Activated naive CD8-positive, alpha-beta T cell treated with anti-CD3 and anti-CD28 coated beads for 36 hours (primary cell): ENCODE measurements at regions not wholly inside any gene's neighbourhood (a gene's known extent, or its start where the extent isn't known, plus 50 kb on each side); places are given as distances from the start of the nearest gene placed in this dataset.
"Not testable (repeated sequence)": the region's sequence is repeated elsewhere in the genome, so short reads cannot be mapped to it uniquely, and the experiment has no call there.

Experiments used
- DNase-seq: peaks from one replicate; pipeline ENCODE4 v3.0.0; 2021
- H3K27ac Mint-ChIP-seq: one replicate; pipeline ENCODE4 v1.8.0; 2022; ENCODE audit warnings: mild to moderate bottlenecking, moderate library complexity, mixed read lengths
- H3K27me3 Mint-ChIP-seq: one replicate; pipeline ENCODE4 v1.8.0; 2022; ENCODE audit warnings: mild to moderate bottlenecking, mixed read lengths
- H3K36me3 Mint-ChIP-seq: one replicate; pipeline ENCODE4 v1.8.0; 2021; ENCODE audit warnings: mild to moderate bottlenecking, mixed read lengths
- H3K4me1 Mint-ChIP-seq: one replicate; pipeline ENCODE4 v1.8.0; 2021; ENCODE audit warnings: mixed read lengths
- H3K4me3 Mint-ChIP-seq: one replicate; pipeline ENCODE4 v1.8.0; 2022; ENCODE audit warnings: mild to moderate bottlenecking, moderate library complexity, mixed read lengths
- H3K9me3 Mint-ChIP-seq: one replicate; pipeline ENCODE4 v1.8.0; 2022; ENCODE audit warnings: mixed read lengths

DNA sequence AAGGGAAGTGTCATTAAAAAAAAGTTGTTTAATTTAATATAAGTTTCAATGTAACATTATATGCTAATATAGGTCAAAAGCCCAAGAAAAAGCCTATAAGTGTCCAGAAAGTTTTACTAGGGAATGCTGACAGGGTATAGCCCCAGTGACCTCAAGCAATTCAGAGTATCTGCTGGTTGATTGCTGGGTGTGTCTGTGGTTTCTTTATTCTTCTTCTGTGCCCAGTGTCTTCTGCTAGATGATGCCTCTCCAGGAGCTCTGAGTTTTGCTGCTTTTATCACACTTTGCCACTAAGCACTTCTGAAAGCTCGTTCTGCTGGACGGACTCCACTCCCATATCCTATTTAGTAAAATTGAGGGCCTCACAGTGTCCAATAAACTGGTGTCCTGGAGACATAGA lies 212.2 kb upstream of the NRG3 start:
- DNase-seq: no peak
- Mint-ChIP-seq H3K27me3 (no peaks in the 10 kb centered on the region), H3K4me3 (no peak overlapping the region), H3K36me3 (no peaks in the 10 kb centered on the region), H3K27ac (no peak overlapping the region), H3K4me1 (no peaks in the 10 kb centered on the region), H3K9me3 (no peaks in the 10 kb centered on the region)

- not testable (repeated sequence) for DNase-seq, H3K36me3 Mint-ChIP-seq, H3K27me3 Mint-ChIP-seq, H3K4me3 Mint-ChIP-seq, H3K4me1 Mint-ChIP-seq, H3K9me3 Mint-ChIP-seq, H3K27ac Mint-ChIP-seq
Measured at GRCh38 chr10:81664800-81665199, 210.2 kb upstream of the NRG3 start.

GRCh38 chr10:81674941-81675340 lies 200.1 kb upstream of the NRG3 start:
- Mint-ChIP-seq H3K36me3 (no peaks in the 10 kb centered on the region), H3K4me3 (no peak overlapping the region), H3K9me3 (no peaks in the 10 kb centered on the region), H3K27ac (no peak overlapping the region), H3K27me3 (no peaks in the 10 kb centered on the region), H3K4me1 (no peaks in the 10 kb centered on the region)
- DNase-seq: no peak

DNA sequence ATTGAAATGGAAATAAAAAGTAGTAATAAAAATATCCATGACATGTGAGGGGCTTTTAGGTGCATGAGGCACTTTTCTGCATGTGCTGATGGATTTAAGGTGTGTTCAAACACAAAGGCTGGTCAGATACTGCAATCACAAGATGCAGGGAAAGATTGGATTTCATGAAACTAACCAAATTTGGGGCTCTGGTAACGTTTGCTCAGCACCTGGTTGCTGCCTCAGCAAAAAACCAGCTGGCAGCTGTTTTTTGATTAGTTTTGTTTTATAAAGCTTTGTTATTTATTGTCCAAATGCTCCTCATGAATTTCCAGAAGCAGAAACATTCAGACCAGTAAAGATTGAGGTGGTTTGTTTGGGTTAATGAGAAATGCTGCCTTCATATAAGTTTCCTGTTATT lies 195.7 kb upstream of the NRG3 start:
- Mint-ChIP-seq H3K36me3 (no peaks in the 10 kb centered on the region), H3K4me1 (peaks cover 5% of the 10 kb centered on the region), H3K27me3 (no peaks in the 10 kb centered on the region)

DNA sequence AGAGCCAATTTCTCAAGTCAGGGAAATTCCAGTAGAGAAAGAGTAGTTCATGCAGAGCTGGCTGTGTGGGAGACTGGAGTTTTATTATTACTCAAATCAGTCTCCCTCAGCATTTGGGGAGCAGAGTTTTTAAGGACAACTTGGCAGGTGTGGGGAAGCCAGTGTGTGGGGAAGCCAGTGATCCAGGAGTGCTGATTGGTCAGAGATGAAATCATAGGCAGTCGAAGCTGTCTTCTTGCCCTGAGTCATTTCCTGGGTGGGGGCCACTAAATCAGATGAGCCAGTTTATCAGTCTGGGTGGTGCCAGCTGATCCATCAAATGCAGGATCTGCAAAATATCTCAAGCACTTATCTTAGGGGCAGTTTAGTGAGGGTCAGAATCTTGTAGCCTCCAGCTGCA lies 194.6 kb upstream of the NRG3 start:
- Mint-ChIP-seq H3K4me1 (peaks cover 5% of the 10 kb centered on the region), H3K4me3 (no peak overlapping the region), H3K27me3 (no peaks in the 10 kb centered on the region), H3K27ac (no peak overlapping the region), H3K9me3 (no peaks in the 10 kb centered on the region), H3K36me3 (no peaks in the 10 kb centered on the region)
- no peak for DNase-seq

More for the DNA sequence above, 195.7 kb upstream of the NRG3 start:
- no peaks in the 10 kb centered on the region for H3K9me3 Mint-ChIP-seq
- no peak for DNase-seq
- H3K27ac Mint-ChIP-seq: no peak overlapping the region
- H3K4me3 Mint-ChIP-seq: no peak overlapping the region

DNA sequence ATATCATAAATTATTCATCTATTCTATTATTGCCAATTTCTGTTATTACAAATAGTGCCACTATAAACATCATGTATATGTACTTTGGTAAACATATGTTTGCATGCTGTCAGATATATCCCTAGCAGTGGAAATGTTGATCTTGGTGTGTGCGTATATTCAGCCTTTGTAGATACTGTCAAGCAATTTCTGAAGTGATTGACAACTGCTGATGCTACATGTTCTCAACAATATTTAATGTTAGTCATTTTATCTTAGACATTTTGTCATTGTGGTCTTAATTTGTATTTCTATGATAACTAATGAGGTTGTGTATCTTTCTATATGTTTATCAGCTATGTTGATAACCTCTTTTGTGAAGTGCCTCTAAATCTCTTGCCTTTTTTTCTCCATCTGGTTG lies 186.5 kb upstream of the NRG3 start:
- Mint-ChIP-seq H3K36me3 (no peaks in the 10 kb centered on the region), H3K27ac (no peak overlapping the region), H3K27me3 (no peaks in the 10 kb centered on the region), H3K4me1 (no peaks in the 10 kb centered on the region), H3K9me3 (peaks cover 4% of the 10 kb centered on the region), H3K4me3 (no peak overlapping the region)
- no peak for DNase-seq

- no peaks in the 10 kb centered on the region for H3K27me3 Mint-ChIP-seq
- H3K4me1 Mint-ChIP-seq: no peaks in the 10 kb centered on the region
- H3K4me3 Mint-ChIP-seq: no peak overlapping the region
Measured at GRCh38 chr10:81696609-81697388, 178.2 kb upstream of the NRG3 start.

GRCh38 chr10:81704596-81704995 lies 170.4 kb upstream of the NRG3 start:
- H3K4me3 Mint-ChIP-seq: no peak overlapping the region
- H3K4me1 Mint-ChIP-seq: peaks cover 4% of the 10 kb centered on the region
- no peaks in the 10 kb centered on the region for H3K27me3 Mint-ChIP-seq
- H3K27ac Mint-ChIP-seq: no peak overlapping the region
- H3K9me3 Mint-ChIP-seq: peaks cover 15% of the 10 kb centered on the region
- no peak for DNase-seq
- H3K36me3 Mint-ChIP-seq: peaks cover 2% of the 10 kb centered on the region

More at GRCh38 chr10:81696609-81697388, 178.2 kb upstream of the NRG3 start:
- H3K9me3 Mint-ChIP-seq: peaks cover 37% of the 10 kb centered on the region
- no peak overlapping the region for H3K27ac Mint-ChIP-seq
- H3K36me3 Mint-ChIP-seq: peaks cover 3% of the 10 kb centered on the region
- no peak for DNase-seq

DNA sequence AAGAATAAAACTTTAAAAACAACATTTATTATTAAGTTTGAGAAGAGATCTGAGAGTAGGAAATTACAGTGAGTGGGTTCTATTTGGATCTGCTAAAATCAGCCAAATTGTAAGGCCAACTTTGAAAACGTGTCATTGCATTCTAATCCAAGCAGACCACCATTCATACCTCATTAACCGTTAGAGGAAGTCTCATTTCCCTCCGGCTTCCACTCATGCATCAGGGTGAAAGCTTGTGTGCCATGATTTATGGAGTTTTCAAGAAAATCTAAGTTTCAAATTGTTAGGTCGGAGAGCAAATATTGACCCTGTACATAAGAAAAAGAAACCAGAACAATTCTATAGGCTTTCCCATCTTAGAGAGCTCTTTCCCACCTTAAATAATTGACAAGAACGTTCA lies 166.6 kb upstream of the NRG3 start:
- Mint-ChIP-seq H3K4me3 (peak overlapping the region; percentile 9), H3K27me3 (no peaks in the 10 kb centered on the region), H3K4me1 (peaks cover 4% of the 10 kb centered on the region), H3K9me3 (no peaks in the 10 kb centered on the region), H3K27ac (peak overlapping the region; percentile 77), H3K36me3 (peaks cover 2% of the 10 kb centered on the region)
- no peak for DNase-seq

DNA sequence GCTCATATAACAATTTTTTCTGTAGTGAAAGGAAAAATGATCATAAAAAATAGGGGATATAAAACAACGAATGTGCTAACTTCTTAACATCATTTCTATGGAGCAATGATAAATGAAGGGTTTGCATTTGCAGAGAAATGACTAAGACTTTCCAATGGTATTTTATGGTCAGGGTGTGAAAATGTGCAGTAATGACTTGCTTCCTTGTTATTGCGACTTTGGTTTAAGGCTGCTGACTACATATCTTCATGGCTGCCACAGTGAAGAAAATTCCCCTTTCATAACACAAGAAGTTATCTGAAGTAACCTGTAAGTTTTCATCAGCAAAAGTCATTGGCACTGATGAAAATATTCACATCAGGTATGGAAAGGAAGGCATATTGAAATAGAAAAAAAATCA lies 166.1 kb upstream of the NRG3 start:
- Mint-ChIP-seq H3K4me3 (peak overlapping the region; percentile 9), H3K27me3 (no peaks in the 10 kb centered on the region), H3K36me3 (peaks cover 2% of the 10 kb centered on the region), H3K4me1 (peaks cover 4% of the 10 kb centered on the region), H3K9me3 (no peaks in the 10 kb centered on the region), H3K27ac (peak overlapping the region; percentile 77)
- DNase-seq: no peak

DNA sequence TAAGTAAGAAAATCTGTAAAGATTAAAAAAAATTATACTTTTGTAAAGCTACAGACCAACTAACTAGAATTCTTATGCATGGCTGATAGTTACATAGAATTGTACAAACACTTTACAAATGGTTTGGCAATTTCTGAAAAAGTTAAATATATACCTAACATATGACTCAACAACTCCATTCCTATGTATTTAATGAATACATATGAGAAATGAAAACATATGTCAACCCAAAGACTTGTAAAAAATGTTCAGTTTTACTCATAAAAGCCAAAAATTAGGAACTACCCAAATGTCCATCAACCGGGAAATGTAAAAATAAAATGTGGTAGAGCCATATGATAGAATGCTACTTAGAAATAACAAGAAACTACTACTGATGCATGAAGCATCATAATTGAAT lies 152.6 kb upstream of the NRG3 start:
- H3K4me1 Mint-ChIP-seq: peaks cover 15% of the 10 kb centered on the region
- H3K27ac Mint-ChIP-seq: no peak overlapping the region
- H3K9me3 Mint-ChIP-seq: no peaks in the 10 kb centered on the region
- no peak for DNase-seq
- H3K36me3 Mint-ChIP-seq: peaks cover 2% of the 10 kb centered on the region
- no peak overlapping the region for H3K4me3 Mint-ChIP-seq
- H3K27me3 Mint-ChIP-seq: no peaks in the 10 kb centered on the region

GRCh38 chr10:81724431-81724830 lies 150.6 kb upstream of the NRG3 start:
- no peak overlapping the region for H3K4me3 Mint-ChIP-seq
- peaks cover 2% of the 10 kb centered on the region for H3K36me3 Mint-ChIP-seq
- H3K9me3 Mint-ChIP-seq: no peaks in the 10 kb centered on the region
- DNase-seq: no peak
- peak overlapping the region; percentile 76 for H3K27ac Mint-ChIP-seq
- no peaks in the 10 kb centered on the region for H3K27me3 Mint-ChIP-seq
- H3K4me1 Mint-ChIP-seq: peaks cover 15% of the 10 kb centered on the region

DNA sequence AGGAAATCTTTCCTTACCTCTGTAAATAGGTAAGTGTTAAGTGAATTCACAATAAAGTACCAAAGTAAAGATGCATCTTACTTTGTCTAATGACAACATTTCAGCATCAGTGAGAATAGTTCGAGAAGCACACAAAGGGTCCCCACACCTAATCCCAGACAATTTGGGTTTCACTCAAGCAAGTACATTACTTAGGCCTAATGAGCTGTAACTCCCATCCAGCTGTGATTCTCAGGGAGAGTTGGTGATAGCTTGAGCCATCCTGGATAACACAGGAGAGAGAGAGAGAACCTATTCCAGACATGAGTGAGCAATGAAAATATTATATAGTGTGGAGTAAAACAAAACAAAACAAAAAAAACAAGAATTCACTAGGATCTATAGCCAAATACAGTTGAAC lies 149.1 kb upstream of the NRG3 start:
- DNase-seq: no peak
- no peak overlapping the region for H3K27ac Mint-ChIP-seq
- H3K4me3 Mint-ChIP-seq: no peak overlapping the region
- no peaks in the 10 kb centered on the region for H3K27me3 Mint-ChIP-seq
- H3K36me3 Mint-ChIP-seq: peaks cover 2% of the 10 kb centered on the region
- peaks cover 15% of the 10 kb centered on the region for H3K4me1 Mint-ChIP-seq
- no peaks in the 10 kb centered on the region for H3K9me3 Mint-ChIP-seq

- Mint-ChIP-seq H3K4me3 (no peak overlapping the region), H3K36me3 (peaks cover 2% of the 10 kb centered on the region), H3K4me1 (peaks cover 15% of the 10 kb centered on the region), H3K27ac (no peak overlapping the region), H3K27me3 (no peaks in the 10 kb centered on the region), H3K9me3 (no peaks in the 10 kb centered on the region)
- DNase-seq: no peak
Measured at GRCh38 chr10:81728692-81729091, 146.3 kb upstream of the NRG3 start.

DNA sequence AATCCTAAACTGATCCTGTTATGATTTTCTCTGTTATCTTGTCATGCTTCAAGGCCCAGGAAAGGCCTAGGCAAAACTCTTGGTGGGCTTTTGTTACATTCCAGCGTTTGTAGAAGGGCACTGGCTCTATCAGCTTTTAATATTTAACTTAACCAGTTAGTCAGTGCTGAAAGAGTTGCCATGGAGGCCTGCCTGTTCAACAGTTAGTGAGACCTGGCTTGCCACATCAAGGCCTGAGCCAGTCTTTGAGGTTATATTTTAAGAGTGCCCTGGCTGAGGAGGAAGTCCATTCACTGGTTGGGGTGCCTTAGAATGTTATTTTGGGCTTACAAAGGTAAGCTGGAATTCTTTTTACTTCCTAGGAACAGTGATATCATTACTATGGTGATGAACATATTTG lies 144.1 kb upstream of the NRG3 start:
- Mint-ChIP-seq H3K36me3 (no peaks in the 10 kb centered on the region), H3K27ac (no peak overlapping the region), H3K4me3 (no peak overlapping the region), H3K27me3 (no peaks in the 10 kb centered on the region), H3K9me3 (peaks cover 2% of the 10 kb centered on the region), H3K4me1 (no peaks in the 10 kb centered on the region)
- no peak for DNase-seq

DNA sequence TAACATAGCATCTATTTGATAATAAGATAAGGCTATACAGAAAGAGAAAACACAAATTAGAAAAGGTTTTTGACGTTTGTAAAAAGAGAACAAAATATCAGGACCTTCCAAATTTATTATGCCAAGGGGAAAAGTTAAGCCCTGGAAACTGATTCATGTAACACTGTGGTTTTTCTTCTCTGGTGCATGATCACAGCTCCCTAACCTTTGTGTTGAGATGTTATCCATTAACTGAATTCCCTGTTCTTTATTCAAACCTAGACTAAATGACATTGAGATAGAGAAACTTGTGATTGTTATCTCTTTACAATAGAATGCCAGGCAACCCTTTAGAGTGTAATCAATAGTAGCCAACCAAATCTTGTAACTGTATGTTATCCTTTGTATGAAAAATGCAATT lies 141.5 kb upstream of the NRG3 start:
- H3K9me3 Mint-ChIP-seq: peaks cover 11% of the 10 kb centered on the region
- no peaks in the 10 kb centered on the region for H3K4me1 Mint-ChIP-seq
- H3K4me3 Mint-ChIP-seq: no peak overlapping the region
- H3K27me3 Mint-ChIP-seq: no peaks in the 10 kb centered on the region
- no peak overlapping the region for H3K27ac Mint-ChIP-seq
- no peak for DNase-seq
- H3K36me3 Mint-ChIP-seq: no peaks in the 10 kb centered on the region
